Erythroblast (primary cell): ENCODE measurements at regions not wholly inside any gene's neighbourhood (a gene's known extent, or its start where the extent isn't known, plus 50 kb on each side); places are given as distances from the start of the nearest gene placed in this dataset.
"Not testable (repeated sequence)": the region's sequence is repeated elsewhere in the genome, so short reads cannot be mapped to it uniquely, and the experiment has no call there.

Experiments used
- DNase-seq, 2 experiments: peaks; one replicate each; lab custom pipeline; 2025; lab: John Stamatoyannopoulos, UW
- GATA1 ChIP-seq: IDR thresholded peaks from 2 replicates; pipeline ENCODE4 v1.6.1; 2011; ENCODE audit warnings: low read depth, mild to moderate bottlenecking, control low read depth, low read length, moderate library complexity
- POLR2A ChIP-seq: IDR thresholded peaks from 2 replicates; pipeline ENCODE4 v1.6.1; 2011; ENCODE audit warnings: mild to moderate bottlenecking, low read length

DNA sequence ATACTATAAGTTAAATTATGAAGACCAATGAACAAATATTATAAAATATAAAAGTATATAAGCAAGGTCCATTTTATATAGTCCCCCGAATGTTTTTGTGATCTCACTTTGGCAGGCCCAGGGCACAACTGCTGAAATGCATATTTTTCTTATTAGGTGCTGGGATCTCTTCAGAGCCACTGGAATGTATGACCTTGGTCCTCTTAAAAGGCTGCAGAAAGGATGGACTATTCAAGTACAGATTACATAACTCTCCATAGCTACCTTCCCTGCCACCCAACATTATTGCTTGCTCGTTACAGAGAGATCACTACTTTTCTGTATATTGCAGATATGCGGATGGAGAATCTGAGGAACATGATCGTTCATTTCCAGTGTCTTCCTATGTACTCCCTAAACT lies 925.6 kb upstream of the CELF4 start:
- TF ChIP-seq POLR2A (no peak), GATA1 (no peak)
- DNase-seq, result no peak

DNA sequence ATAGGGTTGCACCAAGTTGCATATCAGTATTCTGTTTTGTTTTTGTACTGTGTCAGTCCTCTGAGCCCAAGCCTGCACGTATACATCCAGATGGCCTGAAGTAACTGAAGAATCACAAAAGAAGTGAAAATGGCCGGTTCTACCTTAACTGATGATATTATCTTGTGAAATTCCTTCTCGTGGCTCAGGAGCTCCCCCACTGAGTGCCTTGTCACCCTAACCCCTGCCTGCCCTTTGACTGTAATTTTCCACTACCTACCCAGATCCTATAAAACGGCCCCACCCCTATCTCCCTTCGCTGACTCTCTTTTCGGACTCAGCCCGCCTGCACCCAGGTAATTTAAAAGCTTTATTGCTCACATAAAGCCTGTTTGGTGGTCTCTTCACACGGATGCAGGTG lies 924.1 kb upstream of the CELF4 start:
- not testable (repeated sequence) for DNase-seq

DNA sequence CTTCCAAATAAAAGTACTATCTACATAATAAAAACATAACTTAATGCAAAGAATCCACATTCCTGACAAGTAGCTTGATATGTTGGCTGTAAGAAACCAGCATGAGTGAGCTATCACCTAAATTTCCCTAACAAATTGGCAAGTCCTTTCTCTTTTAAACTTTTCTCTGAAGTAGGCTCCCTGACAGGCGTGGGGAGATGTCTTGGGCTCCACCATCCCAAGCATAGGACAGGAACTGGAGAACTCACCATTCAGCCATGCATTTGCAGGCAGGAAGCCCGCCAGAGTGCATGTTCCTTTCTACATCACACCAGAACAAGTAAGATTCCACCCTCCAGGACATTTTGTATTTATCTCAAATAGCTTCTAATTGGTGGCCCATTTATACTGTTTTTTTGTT lies 921.9 kb upstream of the CELF4 start:
- no peak for DNase-seq
- TF ChIP-seq POLR2A (no peak), GATA1 (no peak)

DNA sequence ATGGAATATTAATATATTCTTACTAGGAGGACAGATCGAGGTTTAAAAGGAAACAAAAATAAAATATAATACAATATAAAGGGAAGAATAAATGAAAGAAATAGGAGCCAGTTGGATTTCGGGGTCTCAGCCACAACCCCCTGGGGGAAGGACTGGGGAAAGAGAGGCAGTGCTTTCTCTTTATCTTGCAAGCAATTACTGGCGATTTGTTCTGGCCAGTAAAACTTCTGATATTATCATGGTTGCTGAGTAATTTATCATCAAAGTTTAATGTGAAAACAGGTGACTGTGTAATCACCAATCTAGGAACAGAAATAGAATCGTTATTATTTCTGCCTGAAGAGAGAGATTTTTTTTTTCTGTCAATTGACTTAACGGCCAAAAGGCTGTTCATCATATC lies 917.7 kb upstream of the CELF4 start:
- no peak for TF ChIP-seq GATA1
- TF ChIP-seq POLR2A, result no peak
- DNase-seq, result no peak

DNA sequence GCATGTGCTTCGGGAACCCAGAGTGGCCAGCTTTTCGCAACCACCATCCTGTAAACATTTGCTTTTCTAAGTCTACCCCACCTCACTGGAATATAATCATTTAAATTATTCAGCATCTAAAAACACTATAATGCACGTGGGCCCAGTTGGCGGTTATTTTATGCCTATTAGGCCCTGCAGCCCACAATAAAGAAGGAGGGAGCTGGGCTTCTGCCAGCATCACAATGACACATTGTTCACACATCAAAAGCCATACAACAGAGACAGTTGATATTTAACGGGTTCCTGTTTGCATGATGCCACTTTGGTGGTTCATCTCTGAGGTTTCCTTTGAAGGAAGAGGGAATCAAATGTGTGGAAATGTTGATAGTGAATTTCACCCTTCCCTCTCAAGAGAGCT lies 916.0 kb upstream of the CELF4 start:
- no peak for TF ChIP-seq POLR2A
- TF ChIP-seq GATA1, result no peak
- DNase-seq, result no peak

DNA sequence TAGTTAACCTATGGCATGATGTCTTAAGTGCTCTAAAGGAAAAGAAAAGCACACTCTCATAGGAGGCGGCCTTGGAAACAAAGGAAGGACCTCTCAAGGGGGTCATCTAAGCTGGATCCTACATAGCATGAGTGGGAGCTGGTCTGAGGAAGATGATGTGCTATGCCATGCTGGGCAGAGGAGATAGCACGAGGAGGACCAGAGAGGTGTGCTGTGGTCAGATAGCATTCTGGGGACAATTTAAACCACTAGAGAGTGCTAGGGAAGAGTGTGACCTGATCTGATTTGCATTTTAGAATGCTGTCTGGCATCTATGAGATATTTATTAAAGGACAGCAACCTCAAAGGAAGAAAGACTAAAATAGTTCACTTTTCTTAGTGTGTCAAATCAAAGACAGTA lies 910.1 kb upstream of the CELF4 start:
- no peak for TF ChIP-seq POLR2A
- no peak for DNase-seq

DNA sequence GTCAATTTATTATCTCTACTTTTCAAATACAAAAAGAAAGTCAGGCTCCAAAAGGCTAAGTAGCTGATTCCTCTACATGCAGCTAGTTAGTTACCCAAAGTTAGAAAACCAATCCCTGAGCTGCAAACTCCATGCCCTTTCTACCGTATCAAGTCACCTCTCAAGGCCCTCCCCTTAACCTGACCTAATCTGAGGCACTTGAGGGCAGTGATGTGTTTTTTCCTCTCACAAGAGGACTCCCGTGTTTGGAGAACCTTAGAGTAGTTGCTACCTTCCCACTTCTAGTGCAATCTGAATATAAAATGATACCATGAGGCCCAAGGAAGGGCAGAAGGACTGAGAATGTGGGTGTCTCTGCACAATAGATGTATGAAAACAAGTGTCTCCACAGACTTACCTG lies 907.9 kb upstream of the CELF4 start:
- TF ChIP-seq POLR2A (no peak), GATA1 (no peak)
- DNase-seq, result no peak

DNA sequence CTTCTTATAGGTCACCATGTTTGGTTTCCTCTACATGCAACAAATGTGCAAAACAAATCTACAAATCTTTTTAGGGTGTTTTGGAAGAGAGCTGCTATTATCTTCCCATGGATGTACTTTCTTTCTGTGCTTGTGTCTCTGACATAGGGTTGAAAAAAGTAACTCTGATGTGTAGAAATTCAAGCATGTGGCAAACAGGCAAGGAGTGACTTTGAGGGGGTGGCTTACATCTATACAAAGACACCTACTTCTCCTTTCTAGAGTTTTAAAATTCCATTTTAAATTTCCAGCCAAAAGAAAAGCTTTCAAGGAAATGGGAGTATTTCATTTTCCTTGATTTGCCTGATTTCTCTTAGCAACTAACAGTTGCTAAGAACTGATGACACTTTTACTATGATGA lies 904.8 kb upstream of the CELF4 start:
- TF ChIP-seq GATA1, result no peak
- no peak for TF ChIP-seq POLR2A
- no peak for DNase-seq

DNA sequence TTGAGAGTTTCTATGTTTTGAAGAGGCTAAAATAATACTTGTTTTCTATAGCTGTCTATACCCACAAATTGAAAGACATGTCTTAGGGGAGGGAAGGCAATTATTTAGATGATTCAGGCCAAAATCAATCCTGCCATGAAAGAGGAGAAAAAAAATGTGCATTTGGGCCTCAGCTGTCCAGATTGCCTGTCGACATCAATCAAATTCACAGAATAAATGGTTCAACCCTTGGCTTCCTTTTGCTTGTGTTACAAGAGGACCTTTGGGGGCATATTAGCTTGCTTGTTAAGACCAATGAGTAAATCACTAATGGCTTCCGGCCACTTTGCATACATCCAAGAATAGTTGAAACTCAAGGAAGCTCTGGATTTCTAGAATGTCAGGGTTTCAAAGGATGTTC lies 900.8 kb upstream of the CELF4 start:
- TF ChIP-seq GATA1 (no peak), POLR2A (no peak)
- no peak for DNase-seq

DNA sequence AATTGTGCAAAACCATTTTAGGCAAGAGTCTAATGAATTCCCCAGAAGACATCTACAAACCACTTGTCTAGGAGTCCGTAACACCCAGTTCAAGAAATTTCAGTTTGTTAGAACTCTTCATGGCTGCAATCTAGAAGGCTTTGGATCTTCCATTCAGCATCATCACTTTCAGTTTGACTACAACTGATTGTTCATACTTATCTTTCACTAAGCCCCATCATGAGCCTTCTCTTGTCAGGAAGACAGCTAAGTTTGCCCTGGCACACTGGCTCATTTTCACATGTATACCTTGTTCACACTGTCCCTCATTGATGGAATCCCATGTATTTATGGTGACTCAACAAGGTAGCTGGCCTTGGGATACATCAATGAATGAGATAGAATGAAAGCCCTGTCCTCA lies 898.4 kb upstream of the CELF4 start:
- DNase-seq, result no peak
- no peak for TF ChIP-seq GATA1
- TF ChIP-seq POLR2A, result no peak

DNA sequence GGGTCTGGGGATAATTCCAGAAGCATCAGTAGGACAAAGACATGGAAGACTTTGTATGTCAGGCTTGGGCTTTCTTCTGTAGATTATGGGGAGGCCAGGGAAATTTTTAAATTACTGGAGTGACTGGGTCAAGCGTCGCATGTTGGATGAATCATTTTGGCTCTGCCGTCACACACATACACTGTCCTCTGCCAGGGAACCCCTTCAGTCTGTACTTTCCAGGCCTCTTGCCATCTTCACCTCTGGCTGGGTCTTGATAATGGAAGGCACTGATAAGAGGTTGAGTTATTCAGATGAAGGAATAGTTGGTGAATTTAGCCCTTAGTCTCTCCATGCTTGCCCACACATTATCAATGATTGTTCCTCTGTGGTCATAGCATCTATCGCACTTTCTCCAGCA lies 895.1 kb upstream of the CELF4 start:
- no peak for DNase-seq
- no peak for TF ChIP-seq GATA1
- no peak for TF ChIP-seq POLR2A

DNA sequence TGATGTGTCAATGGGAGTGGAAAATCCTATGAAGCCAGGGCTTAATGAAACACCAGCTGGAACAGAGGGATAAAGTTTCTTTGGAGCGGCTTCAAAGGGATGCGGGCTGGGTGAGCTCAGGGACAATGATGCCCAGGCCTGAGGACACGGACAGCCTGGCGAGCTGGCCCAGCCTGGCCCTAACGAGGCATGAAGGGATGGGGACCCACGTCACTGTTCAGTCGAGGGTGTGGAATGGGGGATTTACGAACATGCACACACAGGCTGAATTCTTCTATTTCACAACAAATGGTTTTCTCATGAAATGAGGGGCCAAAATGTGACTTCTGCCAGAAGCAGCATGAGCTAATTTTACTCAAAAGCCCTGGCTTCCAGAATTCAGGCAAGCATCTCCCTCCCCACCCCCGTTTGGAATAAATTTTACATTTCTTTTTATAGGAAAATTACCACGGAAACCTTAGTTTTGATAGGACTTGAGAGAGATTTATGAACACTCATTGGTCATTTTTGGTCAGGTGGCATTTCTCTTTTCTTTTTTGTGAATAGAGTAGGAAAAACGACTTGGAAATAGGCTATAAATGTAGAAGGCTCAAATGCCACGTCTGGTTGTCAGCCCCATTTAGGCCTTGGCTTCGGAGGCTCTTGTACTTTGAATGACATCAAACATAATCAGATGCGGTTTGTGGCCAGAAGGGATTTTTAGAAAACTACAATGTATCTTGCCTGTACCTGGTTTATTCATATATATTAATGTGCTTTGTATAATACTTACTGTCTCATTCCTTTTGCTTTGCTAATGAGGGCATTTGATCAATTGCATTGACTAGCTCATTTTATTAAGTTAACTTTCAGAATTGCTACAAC lies 893.8 kb upstream of the CELF4 start:
- no peak for TF ChIP-seq POLR2A
- TF ChIP-seq GATA1, result no peak
- no peak for DNase-seq

DNA sequence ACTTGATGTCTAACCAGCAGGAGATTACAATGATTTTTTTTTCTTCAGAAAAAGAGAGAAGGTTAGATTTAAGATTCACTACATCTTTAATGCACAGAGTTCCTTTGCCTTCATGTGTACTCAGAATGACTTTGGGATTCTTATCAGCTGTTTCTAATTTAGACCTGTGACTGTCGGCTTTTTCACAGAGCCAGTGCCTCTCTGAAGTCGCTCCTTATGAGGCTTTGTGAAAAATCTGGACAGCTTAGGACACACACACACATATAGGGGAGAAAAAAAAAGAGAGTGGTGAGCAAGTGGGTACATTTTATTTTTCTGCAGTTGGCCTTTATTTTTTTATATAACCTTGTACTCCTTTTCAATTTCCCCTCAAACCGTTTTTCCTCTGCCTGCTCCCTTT lies 893.1 kb upstream of the CELF4 start:
- DNase-seq, result no peak
- TF ChIP-seq POLR2A (no peak), GATA1 (no peak)

DNA sequence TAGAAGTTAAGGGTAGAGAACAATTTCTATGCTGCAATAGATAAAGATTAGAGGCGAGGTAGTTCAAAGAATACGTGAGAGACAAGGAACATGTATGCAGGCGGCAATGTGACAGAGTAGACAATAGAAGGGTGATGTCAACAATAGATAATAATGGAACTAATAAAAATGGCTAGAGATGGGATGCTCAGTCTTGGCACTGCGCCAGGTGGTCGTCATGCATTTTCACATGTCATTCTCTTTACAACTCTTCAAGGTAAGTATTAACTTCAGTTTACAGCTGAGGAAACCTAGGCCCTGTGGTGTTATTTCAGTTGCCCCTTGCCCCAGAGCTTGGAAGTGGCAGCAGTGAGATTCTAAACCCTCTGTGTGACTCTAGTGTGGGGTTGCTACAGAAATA lies 890.7 kb upstream of the CELF4 start:
- DNase-seq, result no peak
- no peak for TF ChIP-seq POLR2A
- TF ChIP-seq GATA1, result no peak

DNA sequence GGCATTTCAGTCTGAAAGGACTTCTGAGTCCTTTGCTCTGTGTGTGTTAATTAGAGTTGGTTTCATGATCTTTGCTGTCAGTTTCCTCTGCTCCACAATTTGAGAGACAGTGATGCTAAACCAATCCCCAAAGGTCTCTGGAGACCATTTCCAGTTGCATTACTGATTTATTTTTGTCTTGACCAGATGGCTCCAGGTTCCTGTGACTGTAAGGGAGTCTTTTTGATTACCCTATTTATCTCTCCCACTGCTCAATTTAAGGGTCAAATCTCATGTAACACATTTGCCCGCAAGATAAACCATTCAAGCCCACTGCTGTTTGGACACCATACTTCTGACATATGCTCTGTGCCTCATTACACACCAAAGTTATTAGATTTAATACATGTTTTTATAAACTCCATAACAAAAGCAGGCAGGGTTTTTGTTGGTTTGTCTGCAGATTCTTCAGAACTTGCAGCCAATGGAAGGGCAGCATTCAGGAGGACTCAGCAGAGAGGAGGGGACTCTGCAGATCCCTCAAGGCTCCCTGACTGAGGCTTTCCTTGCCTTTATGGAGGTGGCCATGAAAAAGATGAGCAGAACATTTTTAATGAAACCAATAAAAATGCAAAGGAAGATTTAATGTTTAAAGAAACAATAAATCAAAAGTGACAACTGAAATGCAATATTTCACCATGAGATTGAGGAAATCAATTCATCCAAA lies 889.3 kb upstream of the CELF4 start:
- DNase-seq, result no peak
- no peak for TF ChIP-seq GATA1
- no peak for TF ChIP-seq POLR2A
